ENCODE measurements at regions not wholly inside any gene's neighbourhood (a gene's known extent, or its start where the extent isn't known, plus 50 kb on each side); places are given as distances from the start of the nearest gene placed in this dataset.

DNA sequence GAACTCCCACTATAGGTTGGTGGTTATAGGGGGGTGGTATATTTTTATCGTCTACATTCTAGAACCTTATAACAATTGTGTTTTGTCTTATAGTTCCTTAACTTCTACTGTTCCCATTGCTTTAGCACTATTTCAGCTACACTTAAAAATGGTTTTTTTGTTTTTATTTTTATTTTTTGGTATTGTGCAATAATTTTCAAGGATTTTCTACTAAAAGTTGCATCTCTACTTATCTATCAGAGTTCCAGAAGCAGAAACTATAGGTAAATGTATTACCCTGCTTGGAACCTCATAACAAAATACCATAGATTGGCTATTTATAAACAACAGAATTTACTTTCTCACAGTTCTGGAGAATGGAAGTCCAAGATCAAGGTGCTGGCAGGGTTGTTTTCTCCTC is 981.6 kb upstream of the CNTNAP5 start:
- H3K9ac ChIP-seq (ENCODE audit: insufficient read depth in 1 of 2, low read length in 2 of 2) = no peak overlapping the region
- H3K4me3 ChIP-seq = no peak overlapping the region
- no peaks in the 10 kb centered on the region for H3K27me3 ChIP-seq (ENCODE audit: control insufficient read depth in 3 of 3, insufficient read depth in 3 of 3, low read length in 2 of 3)
- ATAC-seq (ENCODE audit: insufficient read depth, low FRiP score) (no peak), DNase-seq (no peak)
- 100% methylated on average over 1 of the region's 1 CpG for WGBS, 2 donors
- no peaks in the 10 kb centered on the region for H3K36me3 ChIP-seq (ENCODE audit: control insufficient read depth in 4 of 4, insufficient read depth in 4 of 4, low read length in 4 of 4)
- no peaks in the 10 kb centered on the region for H3K9me3 ChIP-seq (ENCODE audit: control insufficient read depth in 4 of 4, insufficient read depth in 3 of 4, low read length in 3 of 4)
- no peak overlapping the region for H3K27ac ChIP-seq (ENCODE audit: low read depth in 1 of 2, low read length in 1 of 2)
- H3K4me1 ChIP-seq (ENCODE audit: control insufficient read depth in 5 of 5, insufficient read depth in 5 of 5, low read length in 5 of 5) = no peaks in the 10 kb centered on the region
- TF ChIP-seq, protein P1, sequence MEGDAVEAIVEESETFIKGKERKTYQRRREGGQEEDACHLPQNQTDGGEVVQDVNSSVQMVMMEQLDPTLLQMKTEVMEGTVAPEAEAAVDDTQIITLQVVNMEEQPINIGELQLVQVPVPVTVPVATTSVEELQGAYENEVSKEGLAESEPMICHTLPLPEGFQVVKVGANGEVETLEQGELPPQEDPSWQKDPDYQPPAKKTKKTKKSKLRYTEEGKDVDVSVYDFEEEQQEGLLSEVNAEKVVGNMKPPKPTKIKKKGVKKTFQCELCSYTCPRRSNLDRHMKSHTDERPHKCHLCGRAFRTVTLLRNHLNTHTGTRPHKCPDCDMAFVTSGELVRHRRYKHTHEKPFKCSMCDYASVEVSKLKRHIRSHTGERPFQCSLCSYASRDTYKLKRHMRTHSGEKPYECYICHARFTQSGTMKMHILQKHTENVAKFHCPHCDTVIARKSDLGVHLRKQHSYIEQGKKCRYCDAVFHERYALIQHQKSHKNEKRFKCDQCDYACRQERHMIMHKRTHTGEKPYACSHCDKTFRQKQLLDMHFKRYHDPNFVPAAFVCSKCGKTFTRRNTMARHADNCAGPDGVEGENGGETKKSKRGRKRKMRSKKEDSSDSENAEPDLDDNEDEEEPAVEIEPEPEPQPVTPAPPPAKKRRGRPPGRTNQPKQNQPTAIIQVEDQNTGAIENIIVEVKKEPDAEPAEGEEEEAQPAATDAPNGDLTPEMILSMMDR (IDR thresholded peaks at IDR 0.05; ENCODE audit: control extremely low read depth, extremely low read depth) = no peak

DNA sequence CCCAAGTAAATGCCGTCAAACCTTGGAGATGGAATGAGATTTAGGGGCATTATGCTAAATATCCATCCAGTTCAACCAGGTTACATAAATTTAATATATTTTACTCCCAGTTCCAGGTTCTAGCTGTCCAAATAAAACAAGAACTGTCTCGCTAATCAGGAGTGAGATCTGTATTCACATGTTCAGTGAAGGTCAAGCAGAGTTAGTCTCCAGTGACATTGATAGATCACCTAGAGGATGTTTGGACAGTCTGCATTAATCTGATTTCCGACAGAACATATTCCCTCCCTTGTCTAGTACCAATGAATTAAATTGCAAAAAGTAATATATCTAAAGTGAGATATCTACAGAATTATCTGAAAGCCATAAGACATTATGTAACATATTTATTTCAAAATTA is 979.4 kb upstream of the CNTNAP5 start:
- ATAC-seq (ENCODE audit: insufficient read depth, low FRiP score) (no peak), DNase-seq (no peak)
- Histone ChIP-seq H3K36me3 (ENCODE audit: control insufficient read depth in 4 of 4, insufficient read depth in 4 of 4, low read length in 4 of 4) (no peaks in the 10 kb centered on the region), H3K4me3 (no peak overlapping the region), H3K9ac (ENCODE audit: insufficient read depth in 1 of 2, low read length in 2 of 2) (no peak overlapping the region), H3K27me3 (ENCODE audit: control insufficient read depth in 3 of 3, insufficient read depth in 3 of 3, low read length in 2 of 3) (no peaks in the 10 kb centered on the region), H3K4me1 (ENCODE audit: control insufficient read depth in 5 of 5, insufficient read depth in 5 of 5, low read length in 5 of 5) (no peaks in the 10 kb centered on the region), H3K9me3 (ENCODE audit: control insufficient read depth in 4 of 4, insufficient read depth in 3 of 4, low read length in 3 of 4) (no peaks in the 10 kb centered on the region), H3K27ac (ENCODE audit: low read depth in 1 of 2, low read length in 1 of 2) (no peak overlapping the region)
- TF ChIP-seq, protein P1 (IDR thresholded peaks at IDR 0.05; ENCODE audit: control extremely low read depth, extremely low read depth) = no peak
- 69 to 84% methylated on average over 3 of the region's 3 CpGs for WGBS, 2 donors

GRCh38 chr2:123047186-123047585 is 977.9 kb upstream of the CNTNAP5 start:
- Histone ChIP-seq H3K36me3 (ENCODE audit: control insufficient read depth in 4 of 4, insufficient read depth in 4 of 4, low read length in 4 of 4) (no peaks in the 10 kb centered on the region), H3K4me3 (no peak overlapping the region), H3K4me1 (ENCODE audit: control insufficient read depth in 5 of 5, insufficient read depth in 5 of 5, low read length in 5 of 5) (no peaks in the 10 kb centered on the region), H3K9ac (ENCODE audit: insufficient read depth in 1 of 2, low read length in 2 of 2) (no peak overlapping the region), H3K27me3 (ENCODE audit: control insufficient read depth in 3 of 3, insufficient read depth in 3 of 3, low read length in 2 of 3) (no peaks in the 10 kb centered on the region), H3K9me3 (ENCODE audit: control insufficient read depth in 4 of 4, insufficient read depth in 3 of 4, low read length in 3 of 4) (no peaks in the 10 kb centered on the region), H3K27ac (ENCODE audit: low read depth in 1 of 2, low read length in 1 of 2) (no peak overlapping the region)
- DNase-seq = no peak
- TF ChIP-seq, protein P1 (IDR thresholded peaks at IDR 0.05; ENCODE audit: control extremely low read depth, extremely low read depth) = no peak
- no peak for ATAC-seq (ENCODE audit: insufficient read depth, low FRiP score)

- no peaks in the 10 kb centered on the region for H3K4me1 ChIP-seq (ENCODE audit: control insufficient read depth in 5 of 5, insufficient read depth in 5 of 5, low read length in 5 of 5)
- H3K27me3 ChIP-seq (ENCODE audit: control insufficient read depth in 3 of 3, insufficient read depth in 3 of 3, low read length in 2 of 3) = no peaks in the 10 kb centered on the region
- H3K9ac ChIP-seq (ENCODE audit: insufficient read depth in 1 of 2, low read length in 2 of 2) = no peak overlapping the region
- TF ChIP-seq, protein P1 (IDR thresholded peaks at IDR 0.05; ENCODE audit: control extremely low read depth, extremely low read depth) = no peak
- no peak for ATAC-seq (ENCODE audit: insufficient read depth, low FRiP score)
- 75 to 78% methylated on average over 2 of the region's 2 CpGs for WGBS, 2 donors
- DNase-seq = peak in 2 of 3 donors; percentile 4 to 29
- H3K36me3 ChIP-seq (ENCODE audit: control insufficient read depth in 4 of 4, insufficient read depth in 4 of 4, low read length in 4 of 4) = no peaks in the 10 kb centered on the region
- no peak overlapping the region for H3K4me3 ChIP-seq
- no peaks in the 10 kb centered on the region for H3K9me3 ChIP-seq (ENCODE audit: control insufficient read depth in 4 of 4, insufficient read depth in 3 of 4, low read length in 3 of 4)
- no peak overlapping the region for H3K27ac ChIP-seq (ENCODE audit: low read depth in 1 of 2, low read length in 1 of 2)
These were observed 974.0 kb upstream of the CNTNAP5 start for GRCh38 chr2:123051136-123051535.
